HG03175 (cell line): ENCODE measurements at regions not wholly inside any gene's neighbourhood (a gene's known extent, or its start where the extent isn't known, plus 50 kb on each side); places are given as distances from the start of the nearest gene placed in this dataset.

Experiments used
- ATAC-seq: cut with Tn5 transposase; IDR thresholded peaks from one replicate; pipeline ENCODE4 v1.9.1; 2021; ENCODE audit warnings: mild to moderate bottlenecking, moderate library complexity; ENCODE audit not compliant: unreplicated experiment

GRCh38 chr6:123747515-123747914 lies 56.1 kb upstream of the NKAIN2 start:
- no peak for ATAC-seq

GRCh38 chr6:123745895-123746294 lies 57.8 kb upstream of the NKAIN2 start:
- no peak for ATAC-seq

GRCh38 chr6:123744840-123745239 lies 58.8 kb upstream of the NKAIN2 start:
- ATAC-seq = no peak

- ATAC-seq = no peak
These were observed 61.0 kb upstream of the NKAIN2 start for GRCh38 chr6:123742626-123743025.

- ATAC-seq = no peak
These were observed 70.5 kb upstream of the NKAIN2 start for GRCh38 chr6:123733180-123733579.

GRCh38 chr6:123716506-123716905 lies 79.8 kb upstream of the TRDN start:
- no peak for ATAC-seq

- ATAC-seq = peak; percentile 59
These were observed 78.5 kb upstream of the TRDN start for GRCh38 chr6:123715006-123715863.

- no peak for ATAC-seq
These were observed 76.1 kb upstream of the TRDN start for GRCh38 chr6:123712831-123713230.

- no peak for ATAC-seq
These were observed 66.2 kb upstream of the TRDN start for GRCh38 chr6:123702943-123703342.

- ATAC-seq = no peak
These were observed 51.1 kb upstream of the TRDN start for GRCh38 chr6:123687864-123688263.
